ENCODE measurements at regions not wholly inside any gene's neighbourhood (a gene's known extent, or its start where the extent isn't known, plus 50 kb on each side); places are given as distances from the start of the nearest gene placed in this dataset.
"Not testable (repeated sequence)": the region's sequence is repeated elsewhere in the genome, so short reads cannot be mapped to it uniquely, and the experiment has no call there.

DNA sequence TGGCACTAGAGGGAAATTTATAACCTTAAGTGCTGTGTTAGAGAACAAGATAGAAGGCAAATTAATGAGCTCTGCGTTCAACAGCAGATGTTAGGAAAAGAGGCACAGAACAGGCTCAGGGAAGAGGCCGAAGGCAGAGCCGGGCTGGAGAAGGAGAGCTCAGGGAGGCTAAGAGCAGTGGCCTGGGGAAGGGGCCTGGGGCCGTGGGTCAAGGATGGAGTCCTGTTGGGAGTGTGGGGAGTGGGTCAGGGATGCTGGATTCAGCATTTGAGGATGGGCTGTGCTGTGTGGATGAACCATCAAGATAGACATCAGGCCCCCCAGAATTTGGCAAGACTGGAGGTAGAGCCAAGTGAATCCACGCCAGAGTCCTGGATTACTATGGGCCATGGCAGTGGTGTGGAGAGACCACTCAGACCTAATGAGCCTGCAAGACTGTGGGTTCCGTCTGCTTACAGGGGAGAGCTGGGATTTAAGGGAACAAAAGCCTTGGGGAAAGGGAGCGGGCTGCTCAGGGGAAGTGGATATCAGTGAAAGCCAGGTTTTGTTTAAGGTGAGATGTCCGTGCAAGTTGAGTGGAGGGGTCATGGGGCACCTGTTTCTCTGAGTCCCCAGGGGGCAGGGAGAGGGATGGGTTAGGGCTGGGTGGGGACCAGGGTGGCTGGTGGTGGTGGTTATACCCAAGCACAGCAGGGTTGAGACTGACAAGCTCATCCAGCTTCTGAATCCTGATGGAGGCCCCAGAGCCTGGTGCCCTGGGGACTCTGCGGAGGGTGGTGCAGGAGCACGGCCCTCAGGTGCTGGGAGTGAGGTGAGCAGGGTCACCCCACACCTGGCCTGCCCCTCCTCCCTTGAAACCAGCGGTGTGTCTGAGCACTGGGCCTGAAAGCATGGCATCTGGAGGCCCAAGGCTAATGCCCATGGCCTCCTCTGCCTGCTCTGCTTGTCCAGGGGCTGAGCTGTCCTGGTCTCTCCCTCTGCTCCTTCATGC lies 101.7 kb downstream of the BMS1 start:
- in situ Hi-C loops (cut with HindIII; ENCODE audit: low sequenced_read_pairs) = loop anchor here (25.0 kb wide), 1 partner anchor 178 kb away; no protein-coding TSS in a partner anchor

DNA sequence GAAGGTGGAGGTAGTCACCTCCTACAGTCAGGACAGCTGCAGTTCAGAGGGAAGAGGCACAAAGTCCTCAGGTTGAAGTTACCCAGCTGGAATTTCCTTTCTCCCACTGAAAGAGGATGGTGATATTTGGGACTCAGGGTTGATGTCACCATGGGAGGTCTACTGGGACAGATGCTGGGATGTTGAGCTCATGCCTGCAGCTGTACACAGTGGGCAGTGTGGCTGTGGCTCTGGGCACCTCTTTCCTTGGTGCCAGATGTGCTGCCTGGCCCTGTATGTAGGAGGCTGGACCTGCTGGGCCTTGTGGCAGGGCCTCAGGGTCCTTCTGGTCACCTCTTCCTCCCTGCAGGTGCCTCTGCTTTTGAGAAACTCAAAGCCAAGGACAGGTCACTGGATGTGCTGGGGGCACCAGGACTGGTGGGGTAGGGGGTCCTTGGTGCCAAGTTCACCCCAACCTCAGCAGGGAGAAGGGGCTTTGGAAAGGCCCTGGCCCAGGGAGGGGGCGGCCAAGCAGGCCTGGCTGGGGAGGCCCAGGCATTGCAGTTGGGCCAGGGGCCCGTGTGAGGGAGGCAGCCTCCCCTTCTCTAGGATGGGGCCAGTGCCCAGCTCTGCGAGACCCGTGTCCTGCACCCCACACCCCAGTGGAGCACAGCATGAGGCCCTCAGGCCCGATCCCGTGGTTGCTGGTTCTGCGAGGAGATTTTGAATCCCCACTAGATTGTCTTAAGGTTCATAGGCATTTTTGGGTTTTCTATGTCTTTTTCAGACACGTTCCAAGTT lies 103.1 kb downstream of the BMS1 start:
- in situ Hi-C loops (cut with HindIII; ENCODE audit: low sequenced_read_pairs) = loop anchor here (25.0 kb wide), 1 partner anchor 177 kb away; no protein-coding TSS in a partner anchor

- in situ Hi-C loops (cut with HindIII; ENCODE audit: low sequenced_read_pairs) = loop anchor here (25.0 kb wide), 1 partner anchor 174 kb away; no protein-coding TSS in a partner anchor
These were observed 105.3 kb downstream of the BMS1 start for GRCh38 chr10:42887734-42888503.

DNA sequence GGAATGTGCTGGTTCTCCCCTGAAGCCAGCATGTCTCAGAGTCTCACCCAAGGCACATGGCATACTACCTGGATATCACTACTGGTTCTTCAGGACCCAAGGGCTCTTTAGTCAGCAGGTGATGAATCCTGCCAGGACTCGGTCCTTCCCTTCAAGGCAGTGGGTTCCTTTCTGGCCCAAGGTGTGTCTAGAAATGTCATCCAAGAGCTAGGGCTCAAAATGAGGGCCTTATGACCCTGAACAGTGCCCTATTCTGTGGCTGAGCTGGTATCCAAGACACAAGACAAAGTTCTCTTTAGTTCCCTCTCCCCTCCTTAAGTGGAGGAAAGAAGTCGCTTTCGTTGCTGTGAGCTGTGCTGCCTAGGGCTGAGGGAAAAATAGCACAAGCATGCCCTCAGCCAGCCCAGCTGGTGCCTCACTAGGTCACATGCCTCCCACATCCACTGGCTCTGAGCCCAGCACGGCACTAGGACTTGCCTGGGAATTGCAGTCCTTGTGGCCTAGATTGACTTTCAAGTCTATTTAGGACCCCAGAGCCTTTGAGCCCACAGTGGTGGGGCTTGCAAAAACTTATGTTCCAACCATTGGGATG lies 106.0 kb downstream of the BMS1 start:
- in situ Hi-C loops (cut with HindIII; ENCODE audit: low sequenced_read_pairs) = loop anchor here (25.0 kb wide), 1 partner anchor 174 kb away; no protein-coding TSS in a partner anchor

DNA sequence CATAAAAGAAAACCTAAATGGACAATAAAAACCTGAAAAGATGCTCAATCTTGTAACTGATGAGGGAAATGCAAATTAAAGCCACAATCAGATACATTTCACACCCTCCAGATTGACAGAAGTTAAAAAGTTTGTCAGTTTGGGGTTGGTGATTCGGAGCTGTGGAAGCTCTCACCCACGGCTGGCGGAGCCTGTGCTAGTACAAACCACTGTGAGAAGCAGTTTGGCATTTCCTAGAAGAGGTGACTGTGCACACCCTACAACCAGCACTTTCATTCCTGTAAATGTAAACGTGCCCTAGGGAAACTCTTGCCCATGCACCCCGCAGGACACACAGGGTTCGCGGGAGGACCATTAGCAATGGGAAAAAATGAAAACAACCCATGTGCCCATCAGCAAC lies 114.1 kb downstream of the BMS1 start:
- in situ Hi-C loops (cut with HindIII; ENCODE audit: low sequenced_read_pairs) = loop anchor here (25.0 kb wide), 1 partner anchor 166 kb away; no protein-coding TSS in a partner anchor

GRCh38 chr10:42898037-42898960 lies 115.7 kb downstream of the BMS1 start:
- in situ Hi-C loops (cut with HindIII; ENCODE audit: low sequenced_read_pairs) = loop anchor here (25.0 kb wide), 1 partner anchor 164 kb away; no protein-coding TSS in a partner anchor

DNA sequence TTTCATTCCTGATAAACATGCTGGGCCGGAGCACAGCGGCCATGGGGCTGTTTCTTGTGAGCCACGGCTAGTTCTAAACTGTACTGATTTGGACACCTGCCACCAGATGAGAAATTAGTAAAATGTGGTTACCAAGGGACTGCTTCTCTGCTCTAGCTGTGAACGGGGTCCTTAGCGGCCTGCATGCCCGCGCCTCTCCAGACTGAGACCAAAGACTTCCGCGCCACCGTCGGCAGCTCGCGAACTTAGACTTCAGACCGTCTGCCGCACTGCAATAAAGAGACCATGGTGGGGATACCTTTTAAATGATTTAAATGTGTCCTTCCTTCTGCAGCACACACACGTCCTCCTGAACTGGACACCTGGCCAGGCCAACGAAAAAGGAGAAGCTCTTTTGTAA lies 116.4 kb downstream of the BMS1 start:
- in situ Hi-C loops (cut with HindIII; ENCODE audit: low sequenced_read_pairs) = loop anchor here (25.0 kb wide), 1 partner anchor 163 kb away; no protein-coding TSS in a partner anchor

DNA sequence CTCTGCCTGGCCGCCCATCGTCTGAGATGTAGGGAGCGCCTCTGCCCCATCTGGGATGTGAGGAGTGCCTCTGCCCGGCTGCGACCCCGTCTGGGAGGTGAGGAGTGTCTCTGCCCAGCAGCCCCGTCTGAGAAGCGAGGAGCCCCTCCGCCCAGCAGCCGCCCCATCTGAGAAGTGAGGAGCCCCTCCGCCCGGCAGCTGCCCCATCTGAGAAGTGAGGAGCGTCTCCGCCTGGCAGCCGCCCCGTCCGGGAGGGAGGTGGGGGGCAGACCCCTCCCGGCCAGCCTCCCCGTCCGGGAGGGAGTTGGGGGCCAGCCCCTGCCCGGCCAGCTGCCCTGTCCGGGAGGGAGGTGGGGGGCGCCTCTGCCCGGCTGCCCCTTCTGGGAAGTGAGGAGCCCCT lies 117.8 kb downstream of the BMS1 start:
- in situ Hi-C loops (cut with HindIII; ENCODE audit: low sequenced_read_pairs) = not testable (repeated sequence)

- in situ Hi-C loops (cut with HindIII; ENCODE audit: low sequenced_read_pairs) = no loop called here
These were observed 128.8 kb downstream of the BMS1 start for GRCh38 chr10:42911359-42911758.

DNA sequence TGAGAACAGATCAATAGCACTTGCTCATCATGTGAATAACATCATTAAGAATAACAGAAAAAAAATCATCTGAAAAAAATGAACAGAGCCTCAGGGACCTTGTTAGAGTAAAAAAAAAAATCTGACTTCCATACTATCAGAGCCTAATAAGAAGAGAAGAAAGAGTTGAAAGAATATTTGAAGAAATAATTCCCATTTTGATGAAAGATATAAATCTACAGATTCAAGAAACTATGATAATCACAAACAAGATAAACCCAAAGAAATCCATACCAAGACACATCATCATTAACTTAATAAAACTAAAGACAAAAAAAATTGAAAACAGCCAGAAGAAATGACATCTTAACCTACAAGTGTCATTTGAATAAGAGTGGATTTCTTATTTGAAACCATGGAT lies 134.4 kb downstream of the BMS1 start:
- in situ Hi-C loops (cut with HindIII; ENCODE audit: low sequenced_read_pairs) = no loop called here

- in situ Hi-C loops (cut with HindIII; ENCODE audit: low sequenced_read_pairs) = no loop called here
These were observed 135.2 kb downstream of the BMS1 start for GRCh38 chr10:42917821-42918220.

DNA sequence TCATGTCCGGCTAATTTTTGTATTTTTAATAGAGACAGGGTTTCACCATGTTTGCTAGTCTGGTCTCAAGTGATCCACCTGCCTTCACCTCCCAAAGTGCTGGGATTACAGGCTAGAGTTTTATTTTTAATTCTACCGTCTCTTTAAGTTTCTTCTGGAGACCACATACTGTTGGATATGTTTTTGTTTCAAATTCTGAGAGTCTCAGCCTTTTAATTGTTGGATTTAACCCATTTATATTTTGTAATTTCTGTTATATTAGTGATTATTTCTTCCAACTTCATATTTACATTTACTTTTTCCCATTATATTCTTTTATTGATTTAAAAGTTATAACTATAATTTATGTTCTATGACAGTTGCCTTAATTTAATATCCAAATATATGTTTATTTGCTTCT lies 139.4 kb downstream of the BMS1 start:
- in situ Hi-C loops (cut with HindIII; ENCODE audit: low sequenced_read_pairs) = no loop called here

DNA sequence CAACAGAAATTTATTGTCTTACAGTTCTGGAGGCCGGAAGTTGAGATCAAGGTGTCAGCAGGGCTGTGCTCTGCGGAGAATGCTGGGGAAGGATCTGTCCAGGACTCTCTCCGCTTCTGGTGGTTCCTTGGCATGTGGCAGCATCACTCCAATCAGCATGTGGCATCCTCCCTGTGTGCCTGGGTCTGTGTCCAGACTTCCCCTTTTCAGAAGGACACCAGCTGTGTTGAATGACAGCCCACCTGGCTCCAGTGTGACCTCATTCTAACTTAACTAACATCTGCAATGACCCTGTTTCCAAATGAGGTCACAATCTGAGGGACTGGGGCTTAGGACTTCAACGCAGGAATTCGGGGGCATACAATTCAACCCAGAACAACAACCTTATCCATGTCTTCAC lies 141.9 kb downstream of the BMS1 start:
- in situ Hi-C loops (cut with HindIII; ENCODE audit: low sequenced_read_pairs) = no loop called here

GRCh38 chr10:42926843-42927242 lies 144.2 kb downstream of the BMS1 start:
- in situ Hi-C loops (cut with HindIII; ENCODE audit: low sequenced_read_pairs) = no loop called here

GRCh38 chr10:42928064-42928463 lies 145.5 kb downstream of the BMS1 start:
- in situ Hi-C loops (cut with HindIII; ENCODE audit: low sequenced_read_pairs) = no loop called here

DNA sequence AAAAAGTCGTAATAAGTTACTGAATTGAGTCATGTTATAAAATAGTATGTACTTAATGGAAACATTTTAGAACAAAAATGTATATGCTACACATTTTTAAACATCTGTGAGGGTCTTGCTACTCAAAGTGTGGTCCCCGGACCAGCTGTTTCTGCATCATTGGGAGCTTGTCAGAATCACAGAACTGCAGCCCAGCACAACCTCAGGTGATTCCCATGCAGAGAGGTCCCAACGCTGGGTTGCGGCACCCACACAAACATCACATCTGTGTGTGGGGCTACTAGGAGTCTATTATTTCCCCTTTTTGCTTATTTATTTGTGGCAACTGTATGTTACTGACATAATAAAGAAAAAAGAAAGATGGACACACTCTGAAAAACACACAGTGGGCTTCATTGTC lies 146.6 kb downstream of the BMS1 start:
- in situ Hi-C loops (cut with HindIII; ENCODE audit: low sequenced_read_pairs) = no loop called here

- in situ Hi-C loops (cut with HindIII; ENCODE audit: low sequenced_read_pairs) = no loop called here
These were observed 146.9 kb upstream of the RET start for GRCh38 chr10:42929993-42930392.

- in situ Hi-C loops (cut with HindIII; ENCODE audit: low sequenced_read_pairs) = no loop called here
These were observed 146.2 kb upstream of the RET start for GRCh38 chr10:42930516-42931192.

DNA sequence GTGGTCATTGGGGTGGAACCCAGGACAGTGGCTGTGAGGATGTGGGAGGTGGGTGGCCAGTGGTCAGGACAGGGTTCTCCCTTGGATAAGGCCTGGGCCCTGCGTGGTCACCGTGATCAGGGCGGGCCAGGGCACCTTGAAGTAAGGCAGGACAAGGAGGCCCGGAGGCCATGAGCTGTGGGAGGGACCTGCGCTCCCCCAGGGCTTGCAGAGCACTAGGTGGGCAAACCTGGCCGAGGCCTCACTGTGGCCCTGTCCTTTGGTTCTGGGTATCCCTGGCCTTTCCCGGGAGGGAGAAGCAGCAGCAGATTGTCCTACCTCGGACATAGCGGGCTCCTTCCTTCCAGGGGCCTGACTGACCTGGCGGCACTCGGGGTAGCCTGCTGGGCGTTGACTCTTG lies 144.8 kb upstream of the RET start:
- in situ Hi-C loops (cut with HindIII; ENCODE audit: low sequenced_read_pairs) = no loop called here

Measured in endothelial cell of hepatic sinusoid (primary cell).